ENCODE measurements at regions not wholly inside any gene's neighbourhood (a gene's known extent, or its start where the extent isn't known, plus 50 kb on each side); places are given as distances from the start of the nearest gene placed in this dataset.

GRCh38 chr14:98536256-98536655 is 735.7 kb downstream of the BCL11B start:
- 94% methylated on average over 3 of the region's 3 CpGs for WGBS (ENCODE audit: low lambda C conversion rate, missing lambda C conversion rate)
- no peaks in the 10 kb centered on the region for H3K27me3 ChIP-seq
- H4K20me1 ChIP-seq (ENCODE audit: insufficient read depth, poor library complexity, severe bottlenecking): no peaks in the 10 kb centered on the region
- no peak overlapping the region for H3K27ac ChIP-seq
- H3K9me2 ChIP-seq (replicated peaks; ENCODE audit: insufficient read depth): no peaks in the 10 kb centered on the region
- H2AFZ ChIP-seq: no peak overlapping the region
- H3K36me3 ChIP-seq (replicated peaks; ENCODE audit: insufficient read depth, low read depth): no peaks in the 10 kb centered on the region
- H3K4me1 ChIP-seq (ENCODE audit: insufficient read depth): no peaks in the 10 kb centered on the region
- H3K9me3 ChIP-seq (ENCODE audit: low read depth): no peaks in the 10 kb centered on the region
- TF ChIP-seq EZH2 (IDR thresholded peaks at IDR 0.05; ENCODE audit: borderline replicate concordance): no peak
- TF ChIP-seq EZH2phosphoT487 (IDR thresholded peaks at IDR 0.05; ENCODE audit: low read depth, severe bottlenecking, unreplicated experiment): no peak
- TF ChIP-seq, protein P1, sequence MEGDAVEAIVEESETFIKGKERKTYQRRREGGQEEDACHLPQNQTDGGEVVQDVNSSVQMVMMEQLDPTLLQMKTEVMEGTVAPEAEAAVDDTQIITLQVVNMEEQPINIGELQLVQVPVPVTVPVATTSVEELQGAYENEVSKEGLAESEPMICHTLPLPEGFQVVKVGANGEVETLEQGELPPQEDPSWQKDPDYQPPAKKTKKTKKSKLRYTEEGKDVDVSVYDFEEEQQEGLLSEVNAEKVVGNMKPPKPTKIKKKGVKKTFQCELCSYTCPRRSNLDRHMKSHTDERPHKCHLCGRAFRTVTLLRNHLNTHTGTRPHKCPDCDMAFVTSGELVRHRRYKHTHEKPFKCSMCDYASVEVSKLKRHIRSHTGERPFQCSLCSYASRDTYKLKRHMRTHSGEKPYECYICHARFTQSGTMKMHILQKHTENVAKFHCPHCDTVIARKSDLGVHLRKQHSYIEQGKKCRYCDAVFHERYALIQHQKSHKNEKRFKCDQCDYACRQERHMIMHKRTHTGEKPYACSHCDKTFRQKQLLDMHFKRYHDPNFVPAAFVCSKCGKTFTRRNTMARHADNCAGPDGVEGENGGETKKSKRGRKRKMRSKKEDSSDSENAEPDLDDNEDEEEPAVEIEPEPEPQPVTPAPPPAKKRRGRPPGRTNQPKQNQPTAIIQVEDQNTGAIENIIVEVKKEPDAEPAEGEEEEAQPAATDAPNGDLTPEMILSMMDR (IDR thresholded peaks at IDR 0.05; ENCODE audit: poor library complexity): no peak
- no peak overlapping the region for H3K4me2 ChIP-seq
- no peak overlapping the region for H3K4me3 ChIP-seq
- no peaks in the 10 kb centered on the region for H3K79me2 ChIP-seq
- no peak for DNase-seq (ENCODE audit: low spot score)

- no peaks in the 10 kb centered on the region for H3K9me2 ChIP-seq (replicated peaks; ENCODE audit: insufficient read depth)
- no peaks in the 10 kb centered on the region for H3K4me1 ChIP-seq (ENCODE audit: insufficient read depth)
- no peaks in the 10 kb centered on the region for H4K20me1 ChIP-seq (ENCODE audit: insufficient read depth, poor library complexity, severe bottlenecking)
- TF ChIP-seq, protein P1 (IDR thresholded peaks at IDR 0.05; ENCODE audit: poor library complexity): no peak
- no peak for TF ChIP-seq EZH2phosphoT487 (IDR thresholded peaks at IDR 0.05; ENCODE audit: low read depth, severe bottlenecking, unreplicated experiment)
- H3K4me2 ChIP-seq: no peak overlapping the region
- DNase-seq (ENCODE audit: low spot score): no peak
- no peak overlapping the region for H3K27ac ChIP-seq
- H3K36me3 ChIP-seq (replicated peaks; ENCODE audit: insufficient read depth, low read depth): no peaks in the 10 kb centered on the region
- no peaks in the 10 kb centered on the region for H3K27me3 ChIP-seq
- no peak overlapping the region for H2AFZ ChIP-seq
- 93% methylated on average over 10 of the region's 10 CpGs for WGBS (ENCODE audit: low lambda C conversion rate, missing lambda C conversion rate)
- H3K79me2 ChIP-seq: no peaks in the 10 kb centered on the region
- H3K9me3 ChIP-seq (ENCODE audit: low read depth): no peaks in the 10 kb centered on the region
- no peak overlapping the region for H3K4me3 ChIP-seq
These were observed 729.7 kb downstream of the BCL11B start for GRCh38 chr14:98542316-98542715.

DNA sequence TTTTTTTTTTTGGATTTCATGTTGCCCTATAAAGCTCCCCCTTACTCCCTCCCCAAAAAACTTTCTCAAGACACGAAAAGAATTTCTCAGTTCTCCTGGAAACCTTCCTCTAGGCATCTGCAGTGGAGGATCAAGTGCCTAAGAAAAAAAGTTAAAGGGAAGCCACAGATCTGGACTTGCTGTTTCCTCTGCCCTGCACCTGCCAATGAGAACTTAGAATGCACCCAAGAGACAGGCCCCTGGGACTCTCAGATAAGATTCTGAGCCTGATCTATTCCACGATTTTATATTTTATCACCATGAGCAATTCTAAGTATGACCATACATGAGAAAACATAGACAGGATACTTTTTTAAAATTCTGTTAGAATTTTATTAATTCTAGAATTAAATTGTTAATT is 728.9 kb downstream of the BCL11B start:
- Histone ChIP-seq H3K4me1 (ENCODE audit: insufficient read depth) (no peaks in the 10 kb centered on the region), H3K9me3 (ENCODE audit: low read depth) (no peaks in the 10 kb centered on the region), H3K79me2 (no peaks in the 10 kb centered on the region), H4K20me1 (ENCODE audit: insufficient read depth, poor library complexity, severe bottlenecking) (no peaks in the 10 kb centered on the region), H3K27me3 (no peaks in the 10 kb centered on the region), H3K4me3 (no peak overlapping the region), H2AFZ (no peak overlapping the region), H3K36me3 (replicated peaks; ENCODE audit: insufficient read depth, low read depth) (no peaks in the 10 kb centered on the region), H3K9me2 (replicated peaks; ENCODE audit: insufficient read depth) (no peaks in the 10 kb centered on the region), H3K27ac (no peak overlapping the region), H3K4me2 (no peak overlapping the region)
- WGBS (ENCODE audit: low lambda C conversion rate, missing lambda C conversion rate): 65% methylated on average over 2 of the region's 2 CpGs
- TF ChIP-seq EZH2 (IDR thresholded peaks at IDR 0.05; ENCODE audit: borderline replicate concordance) (no peak), EZH2phosphoT487 (IDR thresholded peaks at IDR 0.05; ENCODE audit: low read depth, severe bottlenecking, unreplicated experiment) (no peak)
- TF ChIP-seq, protein P1 (IDR thresholded peaks at IDR 0.05; ENCODE audit: poor library complexity): no peak
- DNase-seq (ENCODE audit: low spot score): no peak

GRCh38 chr14:98544174-98544573 is 727.8 kb downstream of the BCL11B start:
- no peak for DNase-seq (ENCODE audit: low spot score)
- Histone ChIP-seq H3K4me1 (ENCODE audit: insufficient read depth) (no peaks in the 10 kb centered on the region), H3K4me3 (no peak overlapping the region), H3K9me3 (ENCODE audit: low read depth) (no peaks in the 10 kb centered on the region), H2AFZ (no peak overlapping the region), H3K4me2 (no peak overlapping the region), H3K36me3 (replicated peaks; ENCODE audit: insufficient read depth, low read depth) (no peaks in the 10 kb centered on the region), H3K79me2 (no peaks in the 10 kb centered on the region), H3K9me2 (replicated peaks; ENCODE audit: insufficient read depth) (no peaks in the 10 kb centered on the region), H3K27ac (no peak overlapping the region), H3K27me3 (no peaks in the 10 kb centered on the region), H4K20me1 (ENCODE audit: insufficient read depth, poor library complexity, severe bottlenecking) (no peaks in the 10 kb centered on the region)
- WGBS (ENCODE audit: low lambda C conversion rate, missing lambda C conversion rate): 65% methylated on average over 4 of the region's 4 CpGs
- no peak for TF ChIP-seq EZH2phosphoT487 (IDR thresholded peaks at IDR 0.05; ENCODE audit: low read depth, severe bottlenecking, unreplicated experiment)
- no peak for TF ChIP-seq EZH2 (IDR thresholded peaks at IDR 0.05; ENCODE audit: borderline replicate concordance)
- TF ChIP-seq, protein P1 (IDR thresholded peaks at IDR 0.05; ENCODE audit: poor library complexity): no peak
